C4-2B (cell line): ENCODE measurements at regions not wholly inside any gene's neighbourhood (a gene's known extent, or its start where the extent isn't known, plus 50 kb on each side); places are given as distances from the start of the nearest gene placed in this dataset.

Experiments used
- H3K27ac ChIP-seq: fragments of 450-650 bp; 2 replicates; pipeline ENCODE4 v1.5.1; 2017
- ZFX ChIP-seq: fragments of 450-650 bp; IDR thresholded peaks from 2 replicates; pipeline ENCODE4 v1.6.1; 2017
- TF ChIP-seq, protein P1 (sequence below): fragments of 450-650 bp; conservative IDR thresholded peaks from 2 replicates; pipeline ENCODE4 v1.5.1; 2017; ENCODE audit warnings: mild to moderate bottlenecking

DNA sequence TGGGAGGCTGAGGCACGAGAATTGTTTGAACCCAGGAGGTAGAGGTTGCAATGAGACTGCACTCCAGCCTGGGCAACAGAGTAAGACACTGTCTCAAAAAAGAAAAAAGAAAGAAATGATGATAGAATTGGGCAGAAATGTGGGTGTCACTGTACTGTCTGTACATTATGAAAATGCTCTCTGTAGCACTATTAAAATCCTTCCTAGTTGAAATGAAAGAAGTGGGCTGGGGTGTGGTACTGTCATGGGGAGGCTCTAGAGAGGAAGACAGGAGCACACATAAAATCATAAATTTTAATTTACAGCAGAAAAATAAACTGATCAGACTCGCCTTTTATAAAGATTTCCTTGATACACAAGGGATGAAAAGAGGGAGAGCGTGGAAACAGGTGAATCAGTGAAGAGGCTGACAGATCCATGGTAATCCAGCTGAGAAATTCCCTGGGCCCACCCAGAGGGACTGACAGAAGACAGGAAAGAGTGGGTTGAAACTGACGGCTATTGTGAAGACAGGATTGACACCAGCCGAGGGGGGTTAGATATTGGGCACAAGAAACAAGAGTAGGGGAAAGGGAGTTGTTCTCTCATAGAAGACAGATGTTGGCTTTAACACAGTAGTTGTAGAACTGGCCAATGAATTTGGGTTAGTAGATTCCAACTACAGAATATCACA, 96.4 kb upstream of the ATL2 start:
- H3K27ac ChIP-seq: no peak overlapping the region
- TF ChIP-seq, protein P1, sequence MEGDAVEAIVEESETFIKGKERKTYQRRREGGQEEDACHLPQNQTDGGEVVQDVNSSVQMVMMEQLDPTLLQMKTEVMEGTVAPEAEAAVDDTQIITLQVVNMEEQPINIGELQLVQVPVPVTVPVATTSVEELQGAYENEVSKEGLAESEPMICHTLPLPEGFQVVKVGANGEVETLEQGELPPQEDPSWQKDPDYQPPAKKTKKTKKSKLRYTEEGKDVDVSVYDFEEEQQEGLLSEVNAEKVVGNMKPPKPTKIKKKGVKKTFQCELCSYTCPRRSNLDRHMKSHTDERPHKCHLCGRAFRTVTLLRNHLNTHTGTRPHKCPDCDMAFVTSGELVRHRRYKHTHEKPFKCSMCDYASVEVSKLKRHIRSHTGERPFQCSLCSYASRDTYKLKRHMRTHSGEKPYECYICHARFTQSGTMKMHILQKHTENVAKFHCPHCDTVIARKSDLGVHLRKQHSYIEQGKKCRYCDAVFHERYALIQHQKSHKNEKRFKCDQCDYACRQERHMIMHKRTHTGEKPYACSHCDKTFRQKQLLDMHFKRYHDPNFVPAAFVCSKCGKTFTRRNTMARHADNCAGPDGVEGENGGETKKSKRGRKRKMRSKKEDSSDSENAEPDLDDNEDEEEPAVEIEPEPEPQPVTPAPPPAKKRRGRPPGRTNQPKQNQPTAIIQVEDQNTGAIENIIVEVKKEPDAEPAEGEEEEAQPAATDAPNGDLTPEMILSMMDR: no peak
- no peak for TF ChIP-seq ZFX

DNA sequence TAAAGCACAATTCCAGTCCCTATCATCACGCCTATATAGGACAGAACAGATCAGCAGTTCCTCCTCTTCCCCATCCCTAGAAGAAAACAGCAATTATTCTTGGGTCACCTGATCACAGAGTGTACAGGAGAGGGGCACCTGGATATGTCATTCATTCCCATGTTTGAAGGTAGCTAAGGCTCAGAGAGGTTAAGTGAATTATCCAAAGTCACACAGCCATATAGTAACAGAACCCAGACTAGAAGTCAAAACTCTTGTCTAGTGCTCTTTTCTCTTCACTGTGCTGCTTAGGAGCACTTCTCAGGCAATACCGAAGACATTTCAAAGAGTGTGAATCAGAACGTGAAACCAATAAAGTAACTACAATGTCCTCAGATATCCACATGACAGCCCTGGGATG, 93.0 kb upstream of the ATL2 start:
- no peak for TF ChIP-seq ZFX
- TF ChIP-seq, protein P1: no peak

DNA sequence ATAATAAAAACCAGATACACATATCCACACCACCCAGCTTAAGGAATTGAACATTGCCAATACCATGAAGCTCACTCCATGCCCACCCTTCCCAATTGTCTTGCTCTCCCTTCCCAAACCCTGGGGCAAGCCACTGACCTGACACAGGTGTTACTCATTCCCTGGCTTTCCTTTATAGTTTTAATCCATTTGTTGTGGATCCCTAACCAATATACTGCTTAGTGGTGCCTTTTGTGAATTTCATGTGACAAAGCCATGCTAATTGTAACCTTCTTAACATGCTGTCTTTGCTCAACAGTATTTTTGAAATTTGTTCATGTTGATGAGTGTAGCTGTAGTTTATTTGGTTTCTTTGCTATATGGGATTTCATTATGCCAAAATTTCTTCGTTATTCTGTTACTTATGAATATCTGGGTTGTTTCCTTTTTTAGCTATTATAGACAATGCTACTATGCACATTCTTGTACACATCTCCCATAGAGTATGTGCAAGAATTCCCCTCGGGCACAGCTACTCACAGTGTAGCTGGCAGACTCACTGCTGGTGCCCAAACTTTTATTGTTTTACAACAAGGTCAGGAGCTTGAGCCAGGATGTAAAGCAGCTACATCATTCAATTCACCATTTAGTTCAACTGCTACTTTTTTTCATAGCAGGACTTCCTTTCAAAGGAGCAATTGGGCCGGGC, 90.8 kb upstream of the ATL2 start:
- TF ChIP-seq, protein P1: no peak
- H3K27ac ChIP-seq: no peak overlapping the region

More for the DNA sequence above, 93.0 kb upstream of the ATL2 start:
- no peak overlapping the region for H3K27ac ChIP-seq

DNA sequence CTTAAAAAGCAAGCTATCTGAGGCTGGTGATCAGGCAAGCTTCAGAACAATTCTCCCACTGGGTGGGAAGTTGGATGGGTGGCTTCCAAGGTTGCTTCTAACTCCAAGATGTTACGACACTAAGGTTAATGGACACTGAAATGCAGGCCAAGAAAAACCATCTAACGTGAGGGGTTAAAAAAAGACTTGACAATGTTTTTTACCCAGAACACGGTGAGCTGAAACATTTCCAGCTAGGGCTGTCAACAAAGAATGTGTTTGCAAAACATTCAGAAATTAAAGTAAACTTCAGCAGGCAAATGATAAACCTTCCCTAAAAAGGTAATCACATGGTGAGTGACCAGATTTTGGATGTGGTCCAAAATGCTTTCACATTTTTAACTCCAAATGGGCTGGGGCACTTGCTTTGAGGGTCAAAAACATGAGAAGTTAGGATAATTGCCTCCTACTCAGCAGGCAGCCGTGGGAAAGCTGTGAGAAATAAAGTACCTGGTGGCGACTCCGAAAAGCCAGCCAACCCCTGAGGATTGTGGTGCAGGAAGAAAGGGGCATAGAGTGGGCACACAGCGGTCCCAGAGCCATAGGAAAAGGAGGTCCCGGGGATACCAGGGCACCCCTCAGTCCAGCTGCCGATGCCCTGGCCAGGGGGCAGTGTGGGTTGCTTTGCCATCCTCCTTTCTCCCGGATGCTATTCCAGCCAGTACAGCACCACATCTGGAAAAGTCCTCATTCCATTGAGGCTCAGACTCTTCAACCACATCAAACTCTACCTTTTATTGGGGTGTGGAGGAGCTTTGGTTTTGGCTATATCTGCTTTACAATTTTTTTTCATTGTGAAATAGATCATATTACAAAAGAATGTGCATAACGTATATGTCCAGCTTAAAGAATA, 90.0 kb upstream of the ATL2 start:
- no peak for TF ChIP-seq ZFX
- TF ChIP-seq, protein P1: no peak
- H3K27ac ChIP-seq: no peak overlapping the region

DNA sequence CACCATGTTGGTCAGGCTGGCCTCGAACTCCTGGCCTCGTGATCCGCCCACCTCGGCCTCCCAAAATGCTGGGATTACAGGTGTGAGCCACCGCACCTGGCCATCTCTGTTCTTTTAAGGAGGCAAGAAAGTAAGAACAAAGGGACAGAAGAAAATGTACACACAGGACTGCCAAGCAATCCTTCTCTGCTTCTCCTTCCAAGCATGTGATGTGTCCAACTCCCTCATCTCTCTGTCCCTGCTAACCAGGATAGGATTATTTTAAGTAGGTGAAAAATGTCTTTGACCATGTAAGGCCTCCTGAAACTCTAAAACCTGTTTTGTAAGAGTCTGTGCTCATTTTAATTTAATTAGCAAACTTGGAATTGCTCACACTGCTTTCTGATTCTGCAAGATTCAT, 89.3 kb upstream of the ATL2 start:
- no peak for TF ChIP-seq ZFX
- TF ChIP-seq, protein P1: no peak
- H3K27ac ChIP-seq: no peak overlapping the region

DNA sequence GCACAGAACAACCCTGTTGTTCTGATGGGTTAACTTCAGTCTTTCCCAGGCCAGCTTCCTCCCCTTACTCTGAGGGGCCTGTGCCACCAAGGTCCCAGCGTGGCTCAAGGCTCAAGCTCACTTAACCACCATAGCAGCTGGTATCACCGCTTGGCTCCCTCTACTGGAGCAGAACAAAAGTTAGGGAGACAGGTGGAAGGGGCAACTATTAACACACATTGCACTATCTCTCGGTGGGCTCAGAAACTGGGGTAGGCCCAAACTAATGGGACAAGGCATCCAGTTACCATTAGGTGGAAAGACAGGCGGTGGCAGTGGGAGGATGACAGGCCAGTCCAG, 88.7 kb upstream of the ATL2 start:
- TF ChIP-seq, protein P1: peak; percentile 42
- no peak for TF ChIP-seq ZFX
- H3K27ac ChIP-seq: no peak overlapping the region
